Lower leg skin (tissue), 4 donors: ENCODE measurements at regions not wholly inside any gene's neighbourhood (a gene's known extent, or its start where the extent isn't known, plus 50 kb on each side); places are given as distances from the start of the nearest gene placed in this dataset.

Experiments used
- DNase-seq, 2 donors: peaks; one replicate each; pipeline ENCODE4 v3.0.0-alpha.2; 2019; ENCODE audit warnings: low spot score in 2 of 2
- H3K4me3 ChIP-seq: fragments of 200-600 bp; sonication (generic); 2 replicates; pipeline ENCODE4 v1.5.1; 2017; ENCODE audit warnings: mild to moderate bottlenecking, low read depth; ENCODE audit not compliant: poor library complexity, severe bottlenecking
- CTCF ChIP-seq, 3 donors: fragments of 450-650 bp; IDR thresholded peaks; one replicate each; pipeline ENCODE4 v1.5.1; 2016; ENCODE audit warnings: antibody characterized with exemption in 3 of 3, mild to moderate bottlenecking in 3 of 3, moderate library complexity in 2 of 3
- POLR2A ChIP-seq, 2 donors: fragments of 450-650 bp; IDR thresholded peaks; one replicate each; pipeline ENCODE4 v1.6.1; 2016 to 2017; ENCODE audit warnings: antibody characterized with exemption in 2 of 2, mild to moderate bottlenecking in 1 of 2, moderate library complexity in 1 of 2
- WGBS, 2 donors: methylation state at CpG; one replicate each; pipeline ENCODE4 v1.1.5; 2018; 5-methylcytosine and 5-hydroxymethylcytosine counted together
- intact Hi-C: fragments of 100-400 bp; cut with DNase I; formaldehyde crosslinking; loops from one replicate; pipeline ENCODE4 v1.15.0; 2023; ENCODE audit warnings: low total_unique reads

- no peak for DNase-seq
- TF ChIP-seq POLR2A (IDR thresholded peaks at IDR 0.05) (no peak), CTCF (IDR thresholded peaks at IDR 0.05) (no peak)
- 82% methylated on average over 7 of the region's 7 CpGs for WGBS, 2 donors
- no peak overlapping the region for H3K4me3 ChIP-seq
- intact Hi-C loops: no loop called here
Observed at GRCh38 chr22:27419473-27419872, 382.1 kb downstream of the MN1 start.

GRCh38 chr22:27420195-27420816 is 381.2 kb downstream of the MN1 start:
- intact Hi-C loops: no loop called here
- WGBS, 2 donors: 60 to 64% methylated on average over 6 of the region's 6 CpGs
- TF ChIP-seq CTCF (IDR thresholded peaks at IDR 0.05) (no peak), POLR2A (IDR thresholded peaks at IDR 0.05) (no peak)
- no peak overlapping the region for H3K4me3 ChIP-seq
- no peak for DNase-seq

GRCh38 chr22:27420817-27421361 is 380.7 kb downstream of the MN1 start:
- H3K4me3 ChIP-seq: no peak overlapping the region
- peak; percentile 76 to 93 for DNase-seq
- 8 to 15% methylated on average over 18 to 27 of the region's 27 CpGs for WGBS, 2 donors
- intact Hi-C loops: no loop called here
- TF ChIP-seq CTCF (IDR thresholded peaks at IDR 0.05): no peak
- no peak for TF ChIP-seq POLR2A (IDR thresholded peaks at IDR 0.05)

- no peak overlapping the region for H3K4me3 ChIP-seq
- DNase-seq: no peak
- intact Hi-C loops: no loop called here
- TF ChIP-seq POLR2A (IDR thresholded peaks at IDR 0.05) (no peak), CTCF (IDR thresholded peaks at IDR 0.05) (no peak)
Observed at GRCh38 chr22:27422442-27422841, 379.1 kb downstream of the MN1 start.

- no peak for DNase-seq
- no peak overlapping the region for H3K4me3 ChIP-seq
- intact Hi-C loops: no loop called here
- TF ChIP-seq CTCF (IDR thresholded peaks at IDR 0.05) (no peak), POLR2A (IDR thresholded peaks at IDR 0.05) (no peak)
Observed at GRCh38 chr22:27424319-27424718, 377.2 kb downstream of the MN1 start.

- no peak for DNase-seq
- TF ChIP-seq POLR2A (IDR thresholded peaks at IDR 0.05) (no peak), CTCF (IDR thresholded peaks at IDR 0.05) (no peak)
- 90 to 95% methylated on average over 10 of the region's 10 CpGs for WGBS, 2 donors
- intact Hi-C loops: no loop called here
- H3K4me3 ChIP-seq: no peak overlapping the region
Observed at GRCh38 chr22:27429476-27429875, 372.1 kb downstream of the MN1 start.
